Peyer's patch (tissue), 4 donors: ENCODE measurements at regions not wholly inside any gene's neighbourhood (a gene's known extent, or its start where the extent isn't known, plus 50 kb on each side); places are given as distances from the start of the nearest gene placed in this dataset.
A peak's percentile ranks its signal among the peaks of the same experiment; 100 is the strongest.

ENCODE experiments used
- DNase-seq, 3 donors: peaks; one replicate each; pipeline ENCODE4 v3.0.0-alpha.2; 2017 to 2019
- H3K27ac ChIP-seq, 4 donors: fragments of 200-600 bp; sonication (generic); one replicate each; pipeline ENCODE4 v1.5.1; 2016 to 2019
- H3K27me3 ChIP-seq, 2 donors: fragments of 200-600 bp; sonication (generic); one replicate each; pipeline ENCODE4 v1.5.1; 2019
- H3K36me3 ChIP-seq, 3 donors: fragments of 200-600 bp; sonication (generic); one replicate each; pipeline ENCODE4 v1.5.1; 2016 to 2019
- H3K4me1 ChIP-seq, 4 donors: fragments of 200-600 bp; sonication (generic); one replicate each; pipeline ENCODE4 v1.5.1; 2016 to 2019
- H3K4me3 ChIP-seq, 4 donors: fragments of 200-600 bp; sonication (generic); 1 replicate in 3 of 4; 2 replicates in 1 of 4; pipeline ENCODE4 v1.5.1; 2016 to 2019; ENCODE audit warnings: mild to moderate bottlenecking in 1 of 4
- H3K9me3 ChIP-seq, 4 donors: fragments of 200-600 bp; sonication (generic); one replicate each; pipeline ENCODE4 v1.5.1; 2016 to 2019; ENCODE audit warnings: mild to moderate bottlenecking in 1 of 4
- POLR2A ChIP-seq, 2 donors: fragments of 450-650 bp; IDR thresholded peaks; one replicate each; pipeline ENCODE4 v1.5.1; 2017; ENCODE audit warnings: antibody characterized with exemption in 2 of 2, mild to moderate bottlenecking in 2 of 2, moderate library complexity in 2 of 2
- TF ChIP-seq, protein P1 (sequence below), 6 experiments: fragments of 450-650 bp in 4 of 6; fragments of 200-600 bp in 2 of 6; sonication (generic) in 1 of 6; IDR thresholded peaks; one replicate each; pipeline ENCODE4 v1.5.1; 2017 to 2019; ENCODE audit warnings: antibody characterized with exemption in 6 of 6, mild to moderate bottlenecking in 3 of 6, moderate library complexity in 1 of 6

DNA sequence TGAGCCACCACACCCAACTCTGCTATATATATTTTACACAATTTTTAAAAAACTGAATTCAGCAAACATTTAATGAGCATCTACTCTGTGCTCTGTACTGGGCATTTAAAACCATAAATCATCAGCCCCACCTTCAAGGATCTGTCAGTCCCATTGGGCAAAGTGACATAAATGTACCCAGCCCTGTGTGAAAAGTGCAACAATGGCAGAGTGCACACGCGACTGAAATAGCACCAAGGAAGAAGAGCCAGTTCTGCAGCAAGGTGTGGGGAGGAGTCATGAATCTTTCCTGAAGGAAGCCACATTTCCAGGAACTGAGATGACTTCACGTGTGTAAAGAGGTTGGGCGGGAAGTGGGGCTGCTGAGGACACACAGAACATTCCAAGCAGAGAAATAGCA is 111.5 kb upstream of the ATP6AP2 start:
- H3K27me3 ChIP-seq: no peaks in the 10 kb centered on the region
- no peak for DNase-seq

DNA sequence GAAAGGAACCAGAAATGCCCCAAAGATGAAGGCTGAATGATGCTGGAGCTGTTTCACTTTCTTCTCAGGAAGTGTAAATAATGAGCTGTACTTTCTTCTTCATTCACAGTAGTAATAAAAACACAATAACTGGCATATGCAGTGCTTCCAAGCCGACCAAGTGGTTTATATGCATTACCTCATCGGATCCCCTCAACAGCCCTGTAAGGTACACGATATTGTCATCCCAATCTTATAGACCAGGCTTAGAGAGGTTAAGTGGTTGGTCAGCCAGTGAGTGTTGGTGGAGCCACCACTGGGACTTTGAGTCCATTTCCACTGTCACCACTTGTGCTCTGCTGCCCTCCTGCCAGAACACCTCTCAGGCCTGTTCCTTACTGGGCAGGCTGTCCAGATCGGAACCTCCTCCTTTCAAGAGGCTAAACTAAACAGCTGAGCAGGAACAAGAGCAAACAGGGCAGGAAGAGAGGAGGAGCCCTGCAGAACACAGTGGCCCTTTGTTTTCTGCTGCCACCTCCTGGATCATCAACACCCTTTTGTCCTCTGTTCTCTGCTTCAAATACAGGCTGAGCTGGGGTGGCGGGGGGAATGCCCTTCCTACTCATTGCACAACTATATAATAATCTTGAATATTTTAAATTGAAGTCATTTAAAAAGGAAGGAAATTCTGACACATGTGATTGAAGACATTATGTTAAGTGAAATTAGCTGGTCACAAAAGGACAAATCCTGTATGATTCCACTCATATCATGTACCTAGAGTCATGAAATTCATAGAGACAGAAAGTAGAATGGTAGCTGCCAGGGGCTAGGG is 112.5 kb upstream of the ATP6AP2 start:
- Histone ChIP-seq H3K9me3 (no peaks in the 10 kb centered on the region), H3K27ac (peak overlapping the region in 2 of 4 donors; percentile 7 to 35), H3K4me3 (no peak overlapping the region), H3K27me3 (no peaks in the 10 kb centered on the region), H3K4me1 (no peaks in the 10 kb centered on the region), H3K36me3 (no peaks in the 10 kb centered on the region)
- peak; percentile 27 to 61 (median 46) for DNase-seq
- TF ChIP-seq, protein P1, sequence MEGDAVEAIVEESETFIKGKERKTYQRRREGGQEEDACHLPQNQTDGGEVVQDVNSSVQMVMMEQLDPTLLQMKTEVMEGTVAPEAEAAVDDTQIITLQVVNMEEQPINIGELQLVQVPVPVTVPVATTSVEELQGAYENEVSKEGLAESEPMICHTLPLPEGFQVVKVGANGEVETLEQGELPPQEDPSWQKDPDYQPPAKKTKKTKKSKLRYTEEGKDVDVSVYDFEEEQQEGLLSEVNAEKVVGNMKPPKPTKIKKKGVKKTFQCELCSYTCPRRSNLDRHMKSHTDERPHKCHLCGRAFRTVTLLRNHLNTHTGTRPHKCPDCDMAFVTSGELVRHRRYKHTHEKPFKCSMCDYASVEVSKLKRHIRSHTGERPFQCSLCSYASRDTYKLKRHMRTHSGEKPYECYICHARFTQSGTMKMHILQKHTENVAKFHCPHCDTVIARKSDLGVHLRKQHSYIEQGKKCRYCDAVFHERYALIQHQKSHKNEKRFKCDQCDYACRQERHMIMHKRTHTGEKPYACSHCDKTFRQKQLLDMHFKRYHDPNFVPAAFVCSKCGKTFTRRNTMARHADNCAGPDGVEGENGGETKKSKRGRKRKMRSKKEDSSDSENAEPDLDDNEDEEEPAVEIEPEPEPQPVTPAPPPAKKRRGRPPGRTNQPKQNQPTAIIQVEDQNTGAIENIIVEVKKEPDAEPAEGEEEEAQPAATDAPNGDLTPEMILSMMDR (IDR thresholded peaks at IDR 0.05): peak in 4 of 6 experiments; percentile 18 to 47 (median 38)
- TF ChIP-seq POLR2A (IDR thresholded peaks at IDR 0.05): no peak

More for the DNA sequence above, 111.5 kb upstream of the ATP6AP2 start:
- Histone ChIP-seq H3K4me3 (no peak overlapping the region), H3K9me3 (no peaks in the 10 kb centered on the region), H3K4me1 (no peaks in the 10 kb centered on the region), H3K27ac (no peak overlapping the region), H3K36me3 (no peaks in the 10 kb centered on the region)
- no peak for TF ChIP-seq POLR2A (IDR thresholded peaks at IDR 0.05)
- TF ChIP-seq, protein P1 (IDR thresholded peaks at IDR 0.05): no peak

DNA sequence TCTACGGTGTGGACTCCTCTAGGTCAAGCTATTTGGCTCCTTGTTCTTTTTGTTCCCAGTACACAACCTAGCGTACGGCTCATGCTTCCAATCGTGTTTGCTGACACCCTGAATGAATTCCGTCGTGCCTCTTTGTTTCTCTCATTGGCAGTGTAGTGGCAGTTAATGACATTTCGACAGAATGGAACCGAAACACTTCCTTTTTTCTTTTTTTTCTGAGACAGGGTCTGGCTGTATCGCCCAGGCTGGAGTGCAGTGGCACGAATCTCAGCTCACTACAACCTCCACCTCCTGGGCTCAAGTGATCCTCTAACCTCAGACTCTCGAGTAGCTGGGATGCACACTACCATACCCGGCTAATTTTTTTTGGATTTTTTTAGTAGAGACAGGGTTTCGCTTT is 113.3 kb upstream of the ATP6AP2 start:
- Histone ChIP-seq H3K36me3 (no peaks in the 10 kb centered on the region), H3K4me3 (no peak overlapping the region), H3K9me3 (no peaks in the 10 kb centered on the region), H3K4me1 (no peaks in the 10 kb centered on the region), H3K27ac (no peak overlapping the region), H3K27me3 (no peaks in the 10 kb centered on the region)
- TF ChIP-seq, protein P1 (IDR thresholded peaks at IDR 0.05): no peak
- no peak for TF ChIP-seq POLR2A (IDR thresholded peaks at IDR 0.05)
- DNase-seq: no peak

DNA sequence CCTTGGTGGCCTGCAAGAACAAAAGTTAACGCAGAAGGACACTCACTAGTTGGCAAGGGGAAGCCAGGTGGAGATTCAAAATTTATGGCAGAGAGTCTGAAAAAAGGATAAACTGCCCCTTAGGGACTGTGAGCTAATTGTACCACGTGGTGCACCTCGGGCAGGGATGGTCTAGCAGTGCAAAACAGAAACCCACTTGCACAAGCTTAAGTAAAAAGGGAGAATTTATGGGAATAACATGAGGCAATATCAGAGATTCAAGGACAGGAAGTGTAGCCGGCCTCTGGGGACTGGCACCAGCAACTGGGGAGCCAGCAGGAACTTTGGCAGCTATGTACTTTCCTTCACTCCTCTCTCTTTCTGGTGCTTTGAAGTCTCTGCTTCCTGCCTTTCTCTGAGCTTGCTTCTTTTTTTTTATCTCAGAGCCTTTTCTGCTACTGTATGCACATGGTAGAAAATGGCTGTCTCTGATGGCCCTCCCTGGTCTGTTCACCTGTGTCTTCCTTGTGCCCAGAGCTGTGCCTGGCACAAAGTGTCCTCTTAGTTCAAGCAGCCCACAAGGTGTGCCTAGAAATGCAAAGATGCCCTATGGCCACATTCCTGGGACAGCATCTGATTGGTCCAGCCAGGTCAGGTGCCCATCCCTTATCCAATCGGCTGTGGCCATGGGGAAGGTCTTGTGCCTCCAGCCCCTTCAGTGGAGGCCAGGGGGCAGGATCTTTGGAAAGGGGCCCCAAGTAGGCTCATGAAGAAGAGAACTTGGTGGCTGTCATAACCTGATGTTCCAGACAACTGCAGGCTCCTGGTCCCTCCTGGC is 114.8 kb upstream of the ATP6AP2 start:
- no peak for DNase-seq
- Histone ChIP-seq H3K27me3 (no peaks in the 10 kb centered on the region), H3K9me3 (no peaks in the 10 kb centered on the region), H3K27ac (no peak overlapping the region), H3K36me3 (no peaks in the 10 kb centered on the region), H3K4me1 (no peaks in the 10 kb centered on the region), H3K4me3 (no peak overlapping the region)
- no peak for TF ChIP-seq POLR2A (IDR thresholded peaks at IDR 0.05)
- TF ChIP-seq, protein P1 (IDR thresholded peaks at IDR 0.05): no peak

DNA sequence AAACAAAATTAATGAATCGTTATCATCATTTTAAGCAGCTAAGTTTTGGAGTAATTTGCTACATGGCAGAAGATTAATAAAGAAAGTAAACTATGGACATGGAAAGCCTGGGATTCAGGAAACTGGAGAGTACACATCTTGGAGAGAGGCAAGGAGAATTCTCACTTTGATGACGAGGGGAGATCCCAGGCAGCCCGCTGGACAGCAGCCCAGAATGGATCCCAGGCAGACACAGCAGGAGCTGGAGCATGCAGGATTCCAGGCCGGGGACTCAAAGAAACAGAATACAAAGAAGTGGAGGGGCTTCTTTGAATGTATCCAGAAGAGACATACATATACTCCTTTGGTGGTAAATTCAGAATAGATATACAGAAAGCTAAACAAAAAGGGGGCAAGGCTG is 118.0 kb upstream of the ATP6AP2 start:
- Histone ChIP-seq H3K36me3 (no peaks in the 10 kb centered on the region), H3K27me3 (no peaks in the 10 kb centered on the region), H3K9me3 (no peaks in the 10 kb centered on the region), H3K27ac (no peak overlapping the region), H3K4me3 (no peak overlapping the region), H3K4me1 (no peaks in the 10 kb centered on the region)
- no peak for DNase-seq
- TF ChIP-seq, protein P1 (IDR thresholded peaks at IDR 0.05): no peak
- TF ChIP-seq POLR2A (IDR thresholded peaks at IDR 0.05): no peak
